HL-60 (cell line): ENCODE measurements at regions not wholly inside any gene's neighbourhood (a gene's known extent, or its start where the extent isn't known, plus 50 kb on each side); places are given as distances from the start of the nearest gene placed in this dataset.

ENCODE experiments used
- DNase-seq, 2 experiments: peaks; one replicate each; pipeline ENCODE4 v3.0.0-alpha.2; 2010 to 2020; ENCODE audit warnings: low read depth in 1 of 2, low spot score in 1 of 2
- H3K27ac ChIP-seq: fragments of 250-450 bp; sonication (Bioruptor Pico); replicated peaks from 2 replicates; pipeline ENCODE4 v1.5.1; 2020; ENCODE audit warnings: mild to moderate bottlenecking, moderate library complexity
- H3K27me3 ChIP-seq: fragments of 250-450 bp; sonication (Bioruptor Pico); 2 replicates; pipeline ENCODE4 v1.5.1; 2021; ENCODE audit warnings: mild to moderate bottlenecking, moderate library complexity; ENCODE audit not compliant: insufficient read depth, poor library complexity, severe bottlenecking
- H3K4me3 ChIP-seq: replicated peaks from 2 replicates; pipeline ENCODE4 v1.5.1; 2011; ENCODE audit warnings: mild to moderate bottlenecking, control low read depth, low read length; ENCODE audit not compliant: insufficient read depth
- CTCF ChIP-seq: IDR thresholded peaks from one replicate; pipeline ENCODE4 v1.5.1; 2011; ENCODE audit warnings: low read length, control low read depth, inconsistent platforms; ENCODE audit not compliant: insufficient read depth
- GABPA ChIP-seq: IDR thresholded peaks from 2 replicates; pipeline ENCODE4 v1.6.1; 2012; ENCODE audit warnings: low read depth
- POLR2AphosphoS5 ChIP-seq: IDR thresholded peaks from 2 replicates; pipeline ENCODE4 v1.6.1; 2012; ENCODE audit warnings: low read depth
- SPI1 ChIP-seq: IDR thresholded peaks from 2 replicates; pipeline ENCODE4 v1.6.1; 2012; ENCODE audit warnings: low read depth, mild to moderate bottlenecking, borderline replicate concordance
- TF ChIP-seq, protein P1 (sequence below): IDR thresholded peaks from 2 replicates; pipeline ENCODE4 v1.6.1; 2012; ENCODE audit warnings: low read depth; ENCODE audit not compliant: insufficient replicate concordance

- no peak overlapping the region for H3K27ac ChIP-seq
- no peak overlapping the region for H3K4me3 ChIP-seq
- TF ChIP-seq POLR2AphosphoS5 = no peak
- no peak for TF ChIP-seq SPI1
- TF ChIP-seq GABPA = no peak
- TF ChIP-seq, protein P1, sequence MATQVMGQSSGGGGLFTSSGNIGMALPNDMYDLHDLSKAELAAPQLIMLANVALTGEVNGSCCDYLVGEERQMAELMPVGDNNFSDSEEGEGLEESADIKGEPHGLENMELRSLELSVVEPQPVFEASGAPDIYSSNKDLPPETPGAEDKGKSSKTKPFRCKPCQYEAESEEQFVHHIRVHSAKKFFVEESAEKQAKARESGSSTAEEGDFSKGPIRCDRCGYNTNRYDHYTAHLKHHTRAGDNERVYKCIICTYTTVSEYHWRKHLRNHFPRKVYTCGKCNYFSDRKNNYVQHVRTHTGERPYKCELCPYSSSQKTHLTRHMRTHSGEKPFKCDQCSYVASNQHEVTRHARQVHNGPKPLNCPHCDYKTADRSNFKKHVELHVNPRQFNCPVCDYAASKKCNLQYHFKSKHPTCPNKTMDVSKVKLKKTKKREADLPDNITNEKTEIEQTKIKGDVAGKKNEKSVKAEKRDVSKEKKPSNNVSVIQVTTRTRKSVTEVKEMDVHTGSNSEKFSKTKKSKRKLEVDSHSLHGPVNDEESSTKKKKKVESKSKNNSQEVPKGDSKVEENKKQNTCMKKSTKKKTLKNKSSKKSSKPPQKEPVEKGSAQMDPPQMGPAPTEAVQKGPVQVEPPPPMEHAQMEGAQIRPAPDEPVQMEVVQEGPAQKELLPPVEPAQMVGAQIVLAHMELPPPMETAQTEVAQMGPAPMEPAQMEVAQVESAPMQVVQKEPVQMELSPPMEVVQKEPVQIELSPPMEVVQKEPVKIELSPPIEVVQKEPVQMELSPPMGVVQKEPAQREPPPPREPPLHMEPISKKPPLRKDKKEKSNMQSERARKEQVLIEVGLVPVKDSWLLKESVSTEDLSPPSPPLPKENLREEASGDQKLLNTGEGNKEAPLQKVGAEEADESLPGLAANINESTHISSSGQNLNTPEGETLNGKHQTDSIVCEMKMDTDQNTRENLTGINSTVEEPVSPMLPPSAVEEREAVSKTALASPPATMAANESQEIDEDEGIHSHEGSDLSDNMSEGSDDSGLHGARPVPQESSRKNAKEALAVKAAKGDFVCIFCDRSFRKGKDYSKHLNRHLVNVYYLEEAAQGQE = no peak
- no peak for TF ChIP-seq CTCF
- no peak for DNase-seq
- H3K27me3 ChIP-seq = no peaks in the 10 kb centered on the region
These were observed 330.7 kb downstream of the COL12A1 start for GRCh38 chr6:74875193-74875592.

GRCh38 chr6:74872754-74873476 lies 332.9 kb downstream of the COL12A1 start:
- no peak overlapping the region for H3K4me3 ChIP-seq
- TF ChIP-seq GABPA (no peak), CTCF (no peak), POLR2AphosphoS5 (no peak), SPI1 (no peak)
- TF ChIP-seq, protein P1 = no peak
- no peaks in the 10 kb centered on the region for H3K27me3 ChIP-seq
- no peak overlapping the region for H3K27ac ChIP-seq
- DNase-seq = no peak

DNA sequence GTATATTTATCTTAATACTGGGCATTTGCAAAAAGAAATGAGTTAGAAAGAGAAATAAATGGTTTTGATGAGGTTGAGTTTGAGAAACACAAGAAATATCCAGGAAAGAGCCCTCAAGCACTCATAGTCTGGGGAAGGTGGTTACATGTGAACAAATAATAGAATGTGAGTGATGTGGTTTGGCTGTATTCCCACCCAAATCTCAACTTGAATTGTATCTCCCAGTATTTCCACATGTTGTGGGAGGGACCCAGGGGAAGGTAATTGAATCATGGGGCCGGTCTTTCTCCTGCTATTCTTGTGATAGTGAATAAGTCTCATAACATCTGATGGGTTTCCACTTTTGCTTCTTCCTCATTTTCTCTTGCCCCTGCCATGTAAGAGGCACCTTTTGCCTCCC lies 334.1 kb downstream of the COL12A1 start:
- H3K27ac ChIP-seq = no peak overlapping the region
- TF ChIP-seq POLR2AphosphoS5 (no peak), GABPA (no peak), CTCF (no peak), SPI1 (no peak)
- TF ChIP-seq, protein P1 = no peak
- DNase-seq = no peak
- H3K27me3 ChIP-seq = no peaks in the 10 kb centered on the region
- H3K4me3 ChIP-seq = no peak overlapping the region
